Heart left ventricle (tissue), 13 donors: ENCODE measurements at regions not wholly inside any gene's neighbourhood (a gene's known extent, or its start where the extent isn't known, plus 50 kb on each side); places are given as distances from the start of the nearest gene placed in this dataset.

ENCODE experiments used
- POLR2A ChIP-seq, 2 donors: fragments of 450-650 bp; IDR thresholded peaks; one replicate each; pipeline ENCODE4 v1.6.1; 2017; ENCODE audit warnings: antibody characterized with exemption in 2 of 2, mild to moderate bottlenecking in 2 of 2, moderate library complexity in 2 of 2
- TF ChIP-seq, protein P1 (sequence below), 12 donors: fragments of 200-600 bp; sonication (generic) in 4 of 12; IDR thresholded peaks; one replicate each; pipeline versions ENCODE4 v1.5.0 to v1.8.0; 2018 to 2022; ENCODE audit warnings: antibody characterized with exemption in 12 of 12, mild to moderate bottlenecking in 5 of 12
- donor health status: ischemic (EF 13 %, LVEDD 7.1; RV severe dilation, severe dysfunction).
- donor health status: DM: no; HTN: yes; CAD: no.
- donor health status: DM: no; HTN: no; CAD: no.
- donor health status: ischemic (EF 25% LVEDD 6.9; RV normal size, moderate dysfunction).
- donor health status: ischemic (EF 25% LVEDD 5.7; RV mildly dilated, moderate dysfunction).
- donor health status: ischemic (EF 35%, LVEDD 5.7; RV mildly dilated, moderate dysfunction).
- donor health status: nonischemic (EF 11% LVEDD 7.7; RV severe dilation, severe dysfunction).
- donor health status: DM: yes; HTN: yes; CAD: no.
- donor health status: PGD.
- donor health status: ischemic (EF 29% LVEDD 5.4; RV normal size, mild dysfunction).
- donor health status: nonischemic (EF 23%, LVEDD 6.1; RV moderate dilation, normal function).

DNA sequence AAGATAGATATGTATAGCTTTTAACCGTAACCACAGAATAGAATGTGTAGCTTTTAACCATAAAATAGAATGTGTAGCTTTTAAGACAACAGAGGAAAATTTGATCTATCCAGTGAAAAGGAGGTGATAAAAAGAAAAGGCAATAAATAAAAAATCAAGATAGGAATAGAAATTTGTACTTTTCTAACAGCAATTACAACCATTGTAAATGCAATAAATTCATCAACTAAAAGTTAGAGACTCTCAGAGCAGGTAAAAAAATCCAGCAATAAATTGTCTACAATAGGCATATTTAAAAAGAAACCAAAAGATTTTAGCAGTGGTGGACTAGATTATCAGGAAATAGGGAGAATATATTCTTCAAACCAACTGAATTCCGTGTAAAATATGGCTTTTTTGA, 63.8 kb upstream of the ABHD2 start:
- TF ChIP-seq POLR2A (IDR thresholded peaks at IDR 0.05), result no peak
- TF ChIP-seq, protein P1, sequence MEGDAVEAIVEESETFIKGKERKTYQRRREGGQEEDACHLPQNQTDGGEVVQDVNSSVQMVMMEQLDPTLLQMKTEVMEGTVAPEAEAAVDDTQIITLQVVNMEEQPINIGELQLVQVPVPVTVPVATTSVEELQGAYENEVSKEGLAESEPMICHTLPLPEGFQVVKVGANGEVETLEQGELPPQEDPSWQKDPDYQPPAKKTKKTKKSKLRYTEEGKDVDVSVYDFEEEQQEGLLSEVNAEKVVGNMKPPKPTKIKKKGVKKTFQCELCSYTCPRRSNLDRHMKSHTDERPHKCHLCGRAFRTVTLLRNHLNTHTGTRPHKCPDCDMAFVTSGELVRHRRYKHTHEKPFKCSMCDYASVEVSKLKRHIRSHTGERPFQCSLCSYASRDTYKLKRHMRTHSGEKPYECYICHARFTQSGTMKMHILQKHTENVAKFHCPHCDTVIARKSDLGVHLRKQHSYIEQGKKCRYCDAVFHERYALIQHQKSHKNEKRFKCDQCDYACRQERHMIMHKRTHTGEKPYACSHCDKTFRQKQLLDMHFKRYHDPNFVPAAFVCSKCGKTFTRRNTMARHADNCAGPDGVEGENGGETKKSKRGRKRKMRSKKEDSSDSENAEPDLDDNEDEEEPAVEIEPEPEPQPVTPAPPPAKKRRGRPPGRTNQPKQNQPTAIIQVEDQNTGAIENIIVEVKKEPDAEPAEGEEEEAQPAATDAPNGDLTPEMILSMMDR (IDR thresholded peaks at IDR 0.05), result no peak
